Neural progenitor cell (in vitro differentiated cells): ENCODE measurements at regions not wholly inside any gene's neighbourhood (a gene's known extent, or its start where the extent isn't known, plus 50 kb on each side); places are given as distances from the start of the nearest gene placed in this dataset.
"Not testable (repeated sequence)": the region's sequence is repeated elsewhere in the genome, so short reads cannot be mapped to it uniquely, and the experiment has no call there.

Source experiments
- DNase-seq: peaks from one replicate; pipeline ENCODE4 v3.0.0-alpha.2; 2016; ENCODE audit warnings: low spot score
- H2AFZ ChIP-seq: fragments of 200-600 bp; sonication (generic); replicated peaks from 2 replicates; pipeline ENCODE4 v1.6.1; 2016; ENCODE audit warnings: antibody characterized with exemption
- H3F3A ChIP-seq: fragments of 200-600 bp; sonication (generic); 2 replicates; pipeline ENCODE4 v1.6.1; 2016; ENCODE audit warnings: antibody characterized with exemption, low read depth
- H3K27ac ChIP-seq: fragments of 200-600 bp; sonication (generic); 2 replicates; pipeline ENCODE4 v1.5.1; 2016; ENCODE audit warnings: mild to moderate bottlenecking
- H3K27me3 ChIP-seq: fragments of 200-600 bp; sonication (generic); 2 replicates; pipeline ENCODE4 v1.6.1; 2016; ENCODE audit warnings: mild to moderate bottlenecking, moderate library complexity
- H3K36me3 ChIP-seq: fragments of 200-600 bp; sonication (generic); 2 replicates; pipeline ENCODE4 v1.5.1; 2016
- H3K4me1 ChIP-seq: fragments of 200-600 bp; sonication (generic); 2 replicates; pipeline ENCODE4 v1.6.1; 2016; ENCODE audit warnings: mixed run types
- H3K4me2 ChIP-seq: fragments of 200-600 bp; sonication (generic); 2 replicates; pipeline ENCODE4 v1.6.1; 2016
- H3K4me3 ChIP-seq: fragments of 200-600 bp; sonication (generic); 2 replicates; pipeline ENCODE4 v1.5.1; 2016
- H3K79me2 ChIP-seq: fragments of 200-600 bp; sonication (generic); 2 replicates; pipeline ENCODE4 v1.6.1; 2016; ENCODE audit warnings: low read depth
- H3K9ac ChIP-seq: fragments of 200-600 bp; sonication (generic); 2 replicates; pipeline ENCODE4 v1.6.1; 2016
- H3K9me3 ChIP-seq: fragments of 200-600 bp; sonication (generic); 2 replicates; pipeline ENCODE4 v1.5.1; 2016; ENCODE audit warnings: low read depth
- H4K20me1 ChIP-seq: fragments of 200-600 bp; sonication (generic); 2 replicates; pipeline ENCODE4 v1.6.1; 2016; ENCODE audit warnings: low read depth
- H3K27ac Mint-ChIP-seq: 3 replicates; pipeline ENCODE4 v1.8.0; 2021; ENCODE audit warnings: mixed read lengths
- H3K27me3 Mint-ChIP-seq: 2 replicates; pipeline ENCODE4 v1.8.0; 2022; ENCODE audit warnings: low read depth, mild to moderate bottlenecking, inconsistent platforms, moderate library complexity, mixed read lengths; ENCODE audit not compliant: insufficient read depth
- H3K36me3 Mint-ChIP-seq: 3 replicates; pipeline ENCODE4 v1.8.0; 2021; ENCODE audit warnings: mixed read lengths
- H3K4me1 Mint-ChIP-seq: 3 replicates; pipeline ENCODE4 v1.8.0; 2021; ENCODE audit warnings: mixed read lengths
- H3K4me3 Mint-ChIP-seq: 3 replicates; pipeline ENCODE4 v1.8.0; 2021; ENCODE audit warnings: mild to moderate bottlenecking, moderate library complexity, mixed read lengths
- H3K9me3 Mint-ChIP-seq: 3 replicates; pipeline ENCODE4 v1.8.0; 2020; ENCODE audit warnings: mixed read lengths
- EZH2 ChIP-seq: fragments of 200-600 bp; sonication (generic); IDR thresholded peaks from 2 replicates; pipeline ENCODE4 v1.6.1; 2017; ENCODE audit warnings: antibody characterized with exemption, mild to moderate bottlenecking, moderate library complexity
- EZH2phosphoT487 ChIP-seq: fragments of 200-600 bp; sonication (generic); IDR thresholded peaks from 2 replicates; pipeline ENCODE4 v1.6.1; 2017; ENCODE audit warnings: antibody characterized with exemption
- TF ChIP-seq, protein P1 (sequence below): fragments of 200-600 bp; sonication (generic); IDR thresholded peaks from 2 replicates; pipeline ENCODE4 v1.5.1; 2017; ENCODE audit warnings: antibody characterized with exemption, mild to moderate bottlenecking

DNA sequence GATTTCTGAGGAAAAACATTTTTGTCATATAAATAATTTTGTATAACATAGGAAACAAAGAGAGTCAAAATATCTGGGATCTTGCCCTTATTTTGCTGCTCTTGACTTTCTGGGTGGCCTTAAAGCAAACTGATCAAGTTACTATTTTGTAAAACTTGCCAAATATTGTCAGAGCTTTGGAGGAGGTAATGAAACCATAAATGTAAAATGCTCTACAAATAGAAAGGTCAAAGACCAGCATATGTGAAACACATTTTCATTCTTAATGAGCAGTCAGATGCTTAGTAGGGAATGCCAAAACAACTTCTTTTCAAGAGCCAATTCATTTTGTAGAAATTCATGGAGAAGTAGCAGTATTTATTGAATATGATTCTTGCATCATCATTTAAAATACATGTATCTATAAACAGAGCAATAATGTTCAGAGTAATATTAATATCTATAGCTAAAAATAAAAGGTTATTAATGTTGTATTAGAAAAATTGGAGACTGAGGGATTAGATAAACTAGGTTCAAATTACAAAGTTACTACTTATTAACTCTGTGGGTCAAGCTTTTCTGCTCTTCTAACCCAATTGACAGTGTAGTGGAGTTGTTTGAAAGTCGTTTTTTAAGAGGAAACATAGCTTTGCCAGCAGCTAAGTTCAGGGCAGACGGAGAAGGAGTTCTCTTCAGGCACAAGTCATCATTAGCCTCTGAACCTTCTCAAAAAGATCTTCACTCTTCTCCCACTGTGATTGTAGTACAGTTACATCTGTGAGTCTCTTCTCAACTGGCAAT lies 2053.1 kb downstream of the EFNA5 start:
- no peak overlapping the region for H3K27ac Mint-ChIP-seq
- no peaks in the 10 kb centered on the region for H3F3A ChIP-seq

DNA sequence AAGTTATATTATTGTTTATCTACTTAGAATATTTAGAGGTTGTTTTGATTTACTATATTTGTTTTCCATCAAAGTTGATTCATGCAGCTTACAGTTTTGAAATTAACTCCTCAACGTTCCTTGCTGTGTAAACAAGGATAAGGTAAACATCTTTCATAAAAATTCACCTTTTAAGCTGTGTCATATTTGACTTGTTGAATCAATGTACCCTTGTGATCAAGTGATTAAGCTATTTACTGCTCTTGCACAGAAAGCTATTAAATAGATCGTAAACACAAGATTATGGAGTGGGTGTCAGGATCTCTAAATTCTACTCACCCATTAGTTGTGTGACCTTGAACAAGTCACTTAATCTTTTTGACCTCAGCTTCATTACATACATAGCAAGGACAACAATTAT lies 2054.0 kb upstream of the NUDT12 start:
- Mint-ChIP-seq H3K9me3 (no peaks in the 10 kb centered on the region), H3K27me3 (no peaks in the 10 kb centered on the region), H3K36me3 (no peaks in the 10 kb centered on the region), H3K27ac (no peak overlapping the region), H3K4me3 (no peak overlapping the region), H3K4me1 (no peaks in the 10 kb centered on the region)
- no peak overlapping the region for H3K27ac ChIP-seq
- no peak overlapping the region for H3K9ac ChIP-seq
- H4K20me1 ChIP-seq, result no peaks in the 10 kb centered on the region
- no peaks in the 10 kb centered on the region for H3K36me3 ChIP-seq
- H3K27me3 ChIP-seq, result no peaks in the 10 kb centered on the region
- no peak overlapping the region for H3K4me2 ChIP-seq
- H3K79me2 ChIP-seq, result no peaks in the 10 kb centered on the region
- no peak for DNase-seq
- peaks cover 3% of the 10 kb centered on the region for H3K4me1 ChIP-seq
- H3K4me3 ChIP-seq, result no peak overlapping the region
- no peak overlapping the region for H2AFZ ChIP-seq
- no peaks in the 10 kb centered on the region for H3F3A ChIP-seq
- TF ChIP-seq EZH2phosphoT487, result no peak
- TF ChIP-seq, protein P1, sequence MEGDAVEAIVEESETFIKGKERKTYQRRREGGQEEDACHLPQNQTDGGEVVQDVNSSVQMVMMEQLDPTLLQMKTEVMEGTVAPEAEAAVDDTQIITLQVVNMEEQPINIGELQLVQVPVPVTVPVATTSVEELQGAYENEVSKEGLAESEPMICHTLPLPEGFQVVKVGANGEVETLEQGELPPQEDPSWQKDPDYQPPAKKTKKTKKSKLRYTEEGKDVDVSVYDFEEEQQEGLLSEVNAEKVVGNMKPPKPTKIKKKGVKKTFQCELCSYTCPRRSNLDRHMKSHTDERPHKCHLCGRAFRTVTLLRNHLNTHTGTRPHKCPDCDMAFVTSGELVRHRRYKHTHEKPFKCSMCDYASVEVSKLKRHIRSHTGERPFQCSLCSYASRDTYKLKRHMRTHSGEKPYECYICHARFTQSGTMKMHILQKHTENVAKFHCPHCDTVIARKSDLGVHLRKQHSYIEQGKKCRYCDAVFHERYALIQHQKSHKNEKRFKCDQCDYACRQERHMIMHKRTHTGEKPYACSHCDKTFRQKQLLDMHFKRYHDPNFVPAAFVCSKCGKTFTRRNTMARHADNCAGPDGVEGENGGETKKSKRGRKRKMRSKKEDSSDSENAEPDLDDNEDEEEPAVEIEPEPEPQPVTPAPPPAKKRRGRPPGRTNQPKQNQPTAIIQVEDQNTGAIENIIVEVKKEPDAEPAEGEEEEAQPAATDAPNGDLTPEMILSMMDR, result no peak
- no peak for TF ChIP-seq EZH2
- H3K9me3 ChIP-seq, result no peaks in the 10 kb centered on the region

More for the DNA sequence above, 2053.1 kb downstream of the EFNA5 start:
- H3K27ac ChIP-seq, result no peak overlapping the region
- H3K36me3 ChIP-seq, result no peaks in the 10 kb centered on the region
- no peak overlapping the region for H3K4me3 ChIP-seq
- Mint-ChIP-seq H3K4me1 (no peaks in the 10 kb centered on the region), H3K4me3 (no peak overlapping the region), H3K27me3 (no peaks in the 10 kb centered on the region), H3K36me3 (no peaks in the 10 kb centered on the region), H3K9me3 (no peaks in the 10 kb centered on the region)
- H3K9ac ChIP-seq, result no peak overlapping the region
- no peaks in the 10 kb centered on the region for H3K79me2 ChIP-seq
- no peaks in the 10 kb centered on the region for H4K20me1 ChIP-seq
- no peaks in the 10 kb centered on the region for H3K9me3 ChIP-seq
- H3K4me1 ChIP-seq, result peaks cover 3% of the 10 kb centered on the region
- H3K4me2 ChIP-seq, result no peak overlapping the region
- no peak for DNase-seq
- no peak overlapping the region for H2AFZ ChIP-seq
- TF ChIP-seq, protein P1, result no peak
- TF ChIP-seq EZH2phosphoT487 (no peak), EZH2 (no peak)
- no peaks in the 10 kb centered on the region for H3K27me3 ChIP-seq

DNA sequence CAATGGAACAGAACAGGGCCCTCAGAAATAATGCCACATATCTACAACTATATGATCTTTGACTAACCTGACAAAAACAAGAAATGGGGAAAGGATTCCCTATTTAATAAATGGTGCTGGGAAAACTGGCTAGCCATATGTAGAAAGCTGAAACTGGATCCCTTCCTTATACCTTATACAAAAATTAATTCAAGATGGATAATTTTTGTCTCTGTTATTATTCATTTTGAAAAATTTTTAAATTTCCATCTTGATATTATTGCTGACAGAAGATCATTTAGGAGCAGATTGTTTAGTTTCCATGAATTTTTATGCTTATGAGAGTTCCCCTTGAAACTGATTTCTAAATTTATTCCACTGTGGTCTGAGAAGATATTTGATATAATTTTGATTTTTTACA lies 2039.8 kb upstream of the NUDT12 start:
- H3K4me2 ChIP-seq, H3K9me3 ChIP-seq, H3K27ac Mint-ChIP-seq, H3K27me3 ChIP-seq, H3K4me3 Mint-ChIP-seq, H3K36me3 Mint-ChIP-seq, H3K27me3 Mint-ChIP-seq, H3K4me1 Mint-ChIP-seq, H3K4me1 ChIP-seq, H3K36me3 ChIP-seq, H3K9ac ChIP-seq, H3K4me3 ChIP-seq, H3F3A ChIP-seq, H4K20me1 ChIP-seq, H3K79me2 ChIP-seq, H2AFZ ChIP-seq, H3K27ac ChIP-seq: not testable (repeated sequence)
- DNase-seq, result peak; percentile 13
- peaks cover 30% of the 10 kb centered on the region for H3K9me3 Mint-ChIP-seq

- H3K4me3 ChIP-seq, result no peak overlapping the region
- peaks cover 2% of the 10 kb centered on the region for H3K4me1 Mint-ChIP-seq
- H3K27ac ChIP-seq, result no peak overlapping the region
- H3K9me3 ChIP-seq, result no peaks in the 10 kb centered on the region
- no peak for DNase-seq
- no peaks in the 10 kb centered on the region for H3K27me3 ChIP-seq
- H3K36me3 Mint-ChIP-seq, result no peaks in the 10 kb centered on the region
- no peak overlapping the region for H3K4me3 Mint-ChIP-seq
- H3K4me2 ChIP-seq, result no peak overlapping the region
- H4K20me1 ChIP-seq, result no peaks in the 10 kb centered on the region
- H3K4me1 ChIP-seq, result no peaks in the 10 kb centered on the region
- TF ChIP-seq EZH2phosphoT487, result no peak
- no peak overlapping the region for H3K27ac Mint-ChIP-seq
- H3K9me3 Mint-ChIP-seq, result no peaks in the 10 kb centered on the region
- H3K27me3 Mint-ChIP-seq, result no peaks in the 10 kb centered on the region
- no peaks in the 10 kb centered on the region for H3K36me3 ChIP-seq
- no peak overlapping the region for H3K9ac ChIP-seq
- no peaks in the 10 kb centered on the region for H3K79me2 ChIP-seq
- H2AFZ ChIP-seq, result no peak overlapping the region
- no peaks in the 10 kb centered on the region for H3F3A ChIP-seq
Observed at GRCh38 chr5:105593011-105593760, 2030.6 kb upstream of the NUDT12 start.
